ENCODE measurements at regions not wholly inside any gene's neighbourhood (a gene's known extent, or its start where the extent isn't known, plus 50 kb on each side); places are given as distances from the start of the nearest gene placed in this dataset.
A peak's percentile ranks its signal among the peaks of the same experiment; 100 is the strongest.

DNA sequence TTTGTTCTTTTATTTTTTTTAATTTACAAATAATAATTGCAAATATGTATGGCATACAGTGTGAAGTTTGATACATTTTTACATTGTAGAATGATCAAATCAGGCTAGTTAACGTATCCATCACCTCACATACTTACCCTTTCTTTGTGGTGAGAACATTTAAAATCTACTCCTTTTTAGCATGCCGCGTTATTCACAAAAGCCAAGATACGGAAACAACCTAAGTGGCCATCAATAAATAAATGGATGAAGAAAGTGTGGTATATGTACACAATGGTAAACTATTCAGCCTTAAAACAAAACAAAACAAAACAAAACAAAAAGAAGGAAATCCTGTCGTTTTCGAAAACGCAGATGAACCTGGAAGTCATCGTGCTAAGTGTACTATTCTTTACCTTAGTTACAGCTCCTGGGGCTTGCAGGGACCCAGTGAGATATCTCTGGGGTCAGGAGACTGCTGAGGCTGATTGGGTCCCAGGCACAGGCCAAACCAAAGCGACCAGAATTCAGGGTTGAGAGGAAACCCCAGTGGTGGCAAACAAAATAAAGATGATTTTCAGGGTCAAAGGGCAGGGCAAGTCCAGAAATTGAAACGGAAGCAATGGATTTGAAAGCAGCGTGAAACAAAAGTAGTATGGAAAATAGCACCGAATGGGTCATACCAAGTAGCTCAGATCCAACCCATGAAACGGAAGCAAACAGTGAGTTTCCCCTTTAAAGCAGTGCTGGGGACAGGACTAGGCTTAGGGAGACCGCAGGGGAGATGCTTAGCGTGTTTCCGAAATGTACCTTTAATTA is 188.2 kb downstream of the PLPP3 start:
- no peak for DNase-seq (ENCODE audit: low spot score)

GRCh38 chr1:56390232-56390867 is 189.0 kb downstream of the PLPP3 start:
- DNase-seq (ENCODE audit: low spot score), result no peak

- no peak for DNase-seq (ENCODE audit: low spot score)
Observed at GRCh38 chr1:56389813-56390212, 189.6 kb downstream of the PLPP3 start.

- no peak for DNase-seq (ENCODE audit: low spot score)
Observed at GRCh38 chr1:56387071-56387740, 192.2 kb downstream of the PLPP3 start.

DNA sequence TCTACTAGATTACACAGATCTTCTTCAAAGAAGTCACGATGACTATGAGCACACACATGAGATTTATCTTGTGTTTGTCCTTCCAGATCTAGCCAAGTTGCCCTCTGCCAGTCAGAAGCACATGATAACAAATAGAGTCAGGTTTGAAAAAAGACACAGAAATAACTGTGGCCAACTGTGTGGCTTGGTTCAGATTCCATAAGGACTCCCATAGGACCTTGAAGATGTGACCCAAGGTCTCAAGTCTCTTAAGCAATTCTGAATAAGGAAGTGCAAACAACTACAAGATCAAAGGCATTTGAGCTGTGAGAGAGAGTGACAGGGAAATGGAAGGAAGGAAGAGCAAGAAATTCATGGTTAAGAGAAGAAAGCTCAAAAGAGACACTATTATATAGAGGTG is 194.0 kb downstream of the PLPP3 start:
- DNase-seq (ENCODE audit: low spot score), result no peak

- DNase-seq (ENCODE audit: low spot score), result no peak
Observed at GRCh38 chr1:56382929-56383328, 196.4 kb downstream of the PLPP3 start.

DNA sequence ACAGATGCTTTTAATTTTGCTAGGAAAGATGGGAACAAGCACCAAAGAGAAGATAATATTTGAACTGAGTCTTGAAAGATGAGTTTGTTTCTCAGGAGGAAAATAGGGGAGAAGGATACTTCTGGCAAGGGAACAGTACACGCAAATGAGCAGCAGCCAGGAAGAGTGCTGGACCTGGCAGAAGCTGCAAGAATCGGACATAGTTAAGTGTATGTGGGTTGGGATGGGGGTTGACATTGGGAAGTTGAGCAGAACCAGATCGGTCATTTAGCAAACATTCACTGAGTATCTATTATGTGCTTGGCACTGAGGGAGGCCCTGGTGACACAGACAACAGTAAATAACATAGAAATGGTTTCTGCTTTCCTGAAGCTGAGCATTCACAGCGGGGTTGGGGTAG is 198.8 kb downstream of the PLPP3 start:
- no peak for DNase-seq (ENCODE audit: low spot score)

DNA sequence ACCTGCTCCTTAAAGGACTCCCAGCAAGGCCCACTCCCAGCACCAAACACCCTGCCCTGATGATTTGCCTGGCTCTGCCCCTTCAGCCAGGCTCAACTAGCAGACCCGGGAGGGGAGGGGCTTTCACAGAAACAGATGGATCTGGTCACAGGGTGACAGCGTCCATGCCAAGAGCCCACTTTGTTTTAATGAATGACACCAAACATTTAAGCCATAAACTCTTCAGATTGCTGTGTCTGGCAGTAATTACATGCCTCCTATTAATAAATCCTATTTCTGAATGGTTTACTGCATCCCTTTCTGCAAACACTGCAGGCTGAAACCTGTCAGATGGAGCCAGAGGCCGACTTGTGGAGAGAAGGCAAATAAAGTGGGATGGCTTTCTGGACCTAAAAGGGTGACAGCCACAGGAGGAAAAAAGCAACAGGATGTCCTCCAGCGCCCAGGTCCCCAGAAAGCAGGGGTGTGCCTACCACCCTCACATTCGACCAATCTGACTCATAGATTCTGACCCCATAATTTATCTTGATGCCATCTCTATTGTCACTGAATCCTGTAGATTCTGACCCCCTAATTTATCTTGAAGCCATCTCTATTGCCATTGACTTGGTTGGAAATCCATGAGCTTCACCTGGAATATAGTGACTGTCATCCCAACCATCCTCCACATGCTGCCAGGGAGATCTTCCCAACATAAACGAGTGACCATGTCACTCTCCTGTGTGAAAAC is 200.9 kb downstream of the PLPP3 start:
- DNase-seq (ENCODE audit: low spot score), result no peak

GRCh38 chr1:56377431-56377830 is 201.9 kb downstream of the PLPP3 start:
- no peak for DNase-seq (ENCODE audit: low spot score)

- no peak for DNase-seq (ENCODE audit: low spot score)
Observed at GRCh38 chr1:56376188-56376984, 203.0 kb downstream of the PLPP3 start.

GRCh38 chr1:56375326-56375804 is 204.0 kb downstream of the PLPP3 start:
- no peak for DNase-seq (ENCODE audit: low spot score)

GRCh38 chr1:56374026-56374974 is 205.1 kb downstream of the PLPP3 start:
- no peak for DNase-seq (ENCODE audit: low spot score)

DNA sequence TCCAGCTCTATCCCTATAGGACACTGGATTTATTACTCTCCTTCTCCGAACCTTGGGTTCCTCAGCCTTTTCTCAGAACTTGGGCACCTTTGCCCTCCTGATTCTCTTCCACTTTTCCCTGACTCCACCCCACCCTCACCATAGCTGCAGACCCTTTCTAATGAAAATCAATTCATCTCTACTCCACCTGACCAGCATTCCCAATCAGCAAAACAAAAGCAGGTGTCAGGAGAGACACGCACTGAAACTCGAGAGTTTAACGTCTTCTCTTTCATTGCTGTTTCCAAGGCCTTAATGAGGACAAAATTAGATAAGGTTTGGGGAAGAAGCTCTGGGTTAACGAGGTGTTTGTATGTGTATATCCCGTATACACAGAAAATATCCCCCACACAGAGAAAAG is 208.8 kb downstream of the PLPP3 start:
- DNase-seq (ENCODE audit: low spot score), result no peak

DNA sequence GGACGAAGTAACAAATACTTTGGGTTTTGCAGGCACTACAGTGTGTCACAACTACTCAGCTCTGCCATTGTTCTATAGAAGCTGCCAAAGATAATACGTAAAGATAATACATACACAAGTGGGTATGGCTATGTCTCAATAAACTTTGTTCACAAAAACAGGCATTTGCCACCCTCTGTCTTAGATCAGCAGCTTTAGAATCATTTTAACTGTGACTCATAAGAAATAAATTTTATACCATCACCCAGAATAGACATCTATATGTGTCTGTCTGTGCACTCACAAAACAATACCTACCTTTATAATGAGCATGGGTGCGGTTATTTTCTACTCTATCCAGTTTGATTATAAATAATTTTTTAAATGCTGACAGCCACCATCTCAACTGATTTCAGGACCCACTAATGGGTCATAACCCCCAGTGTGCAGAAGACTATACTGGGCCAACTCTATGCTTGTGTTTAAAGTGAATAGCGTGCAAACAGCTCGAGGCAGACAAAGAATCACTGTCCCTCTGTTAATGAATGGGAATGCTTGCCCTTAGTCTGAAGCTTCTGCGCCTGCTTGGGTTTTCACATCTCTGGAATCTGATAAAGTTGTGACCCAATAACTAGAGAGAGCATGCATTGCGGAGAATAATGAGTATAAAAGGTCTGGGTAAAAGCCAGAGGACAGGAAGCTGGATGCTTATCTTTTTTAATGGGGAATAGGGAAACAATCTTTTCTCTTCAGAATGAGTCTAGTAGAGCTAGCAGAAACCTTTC is 216.2 kb downstream of the PLPP3 start:
- peak; percentile 80 for DNase-seq (ENCODE audit: low spot score)

- DNase-seq (ENCODE audit: low spot score), result no peak
Observed at GRCh38 chr1:56360021-56360420, 219.3 kb downstream of the PLPP3 start.

DNA sequence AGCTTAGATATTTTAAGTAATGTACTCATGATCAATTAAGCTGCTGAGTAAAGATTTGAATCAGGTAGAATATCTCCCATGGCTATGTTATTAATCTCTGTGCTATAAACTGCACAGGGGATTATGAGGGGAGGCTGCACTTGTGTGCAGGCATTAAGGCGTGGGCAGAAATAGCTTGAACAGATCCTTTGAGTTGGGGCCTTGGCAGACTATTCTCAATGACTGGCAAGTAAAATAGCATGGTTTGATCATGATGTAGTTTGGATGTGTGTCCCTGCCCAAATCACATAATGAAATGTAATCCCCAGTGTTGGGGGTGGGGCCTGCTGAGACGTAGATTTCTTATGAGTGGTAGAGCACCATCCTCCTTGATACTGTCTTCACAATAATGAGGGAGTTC is 220.3 kb downstream of the PLPP3 start:
- no peak for DNase-seq (ENCODE audit: low spot score)

- DNase-seq (ENCODE audit: low spot score), result no peak
Observed at GRCh38 chr1:56357927-56358690, 221.3 kb downstream of the PLPP3 start.

DNA sequence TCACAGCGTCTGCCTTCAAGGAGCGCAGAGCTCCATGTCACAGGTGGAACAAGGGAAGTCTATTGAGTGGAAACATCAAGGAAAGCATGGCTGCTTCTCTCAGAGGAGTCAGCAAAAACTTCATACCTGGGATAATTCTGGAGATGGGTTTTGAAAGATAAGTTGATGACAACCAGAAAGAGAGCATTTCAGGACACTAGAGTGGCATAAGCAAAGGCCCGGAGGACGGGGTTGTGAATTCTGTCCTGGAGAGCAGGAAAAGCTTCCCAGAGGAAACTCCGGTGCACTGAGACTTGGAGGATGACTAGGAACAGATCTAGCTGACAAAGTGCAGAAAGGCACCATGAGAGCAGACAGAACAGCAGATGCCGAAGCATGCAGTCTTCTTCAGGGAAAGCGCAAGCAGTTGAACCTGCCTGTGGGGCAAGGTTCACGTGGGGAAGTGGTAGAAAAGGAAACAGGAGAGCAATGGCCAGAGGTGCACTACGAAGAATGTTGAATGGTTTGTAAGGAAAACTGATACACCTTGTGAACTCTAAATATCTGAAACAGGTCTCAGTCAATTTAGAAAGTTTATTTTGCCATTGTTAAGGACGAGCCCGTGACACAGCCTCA is 222.9 kb downstream of the PLPP3 start:
- DNase-seq (ENCODE audit: low spot score), result no peak

All from globus pallidus (tissue), 1 donor.